Calu3 (cell line): ENCODE measurements at regions not wholly inside any gene's neighbourhood (a gene's known extent, or its start where the extent isn't known, plus 50 kb on each side); places are given as distances from the start of the nearest gene placed in this dataset.

Source experiments
- BruUV-seq: library from RNA; stranded (reverse); fragments of 400-500 nt; replicated peaks from 2 replicates; lab custom pipeline; 2021; lab: Mats Ljungman, UMichigan
- CTCF ChIA-PET: fragments of 300-600 bp; sonication (Branson Sonifier 250); formaldehyde crosslinking; loops from one replicate; lab custom pipeline; 2022; ENCODE audit warnings: antibody characterized with exemption; lab: Charles Lee
- DNase-seq: peaks from one replicate; pipeline ENCODE4 v3.0.0; 2022
- H3K27ac Mint-ChIP-seq: one replicate; pipeline ENCODE4 v1.8.0; 2022; ENCODE audit warnings: mixed read lengths; ENCODE audit not compliant: unreplicated experiment
- H3K27me3 Mint-ChIP-seq: one replicate; pipeline ENCODE4 v1.8.0; 2022; ENCODE audit warnings: mixed read lengths; ENCODE audit not compliant: unreplicated experiment
- H3K36me3 Mint-ChIP-seq: one replicate; pipeline ENCODE4 v1.8.0; 2022; ENCODE audit warnings: mild to moderate bottlenecking, moderate library complexity, mixed read lengths; ENCODE audit not compliant: insufficient read depth, unreplicated experiment
- H3K4me1 Mint-ChIP-seq: one replicate; pipeline ENCODE4 v1.8.0; 2022; ENCODE audit warnings: mild to moderate bottlenecking, low read depth, mixed read lengths; ENCODE audit not compliant: unreplicated experiment
- H3K4me3 Mint-ChIP-seq: one replicate; pipeline ENCODE4 v1.8.0; 2022; ENCODE audit warnings: mild to moderate bottlenecking, low read depth, moderate library complexity, mixed read lengths; ENCODE audit not compliant: unreplicated experiment
- H3K9me3 Mint-ChIP-seq: one replicate; pipeline ENCODE4 v1.8.0; 2022; ENCODE audit warnings: low read depth, mixed read lengths; ENCODE audit not compliant: unreplicated experiment
- intact Hi-C: fragments of 100-400 bp; cut with micrococcal nuclease; formaldehyde crosslinking; loops from one replicate; pipeline ENCODE4 v1.10.0; 2022; ENCODE audit not compliant: unreplicated experiment
- TF ChIP-seq, protein P1 (sequence below): fragments of 200-600 bp; IDR thresholded peaks from one replicate; pipeline ENCODE4 v1.8.0; 2022; ENCODE audit warnings: antibody characterized with exemption; ENCODE audit not compliant: unreplicated experiment

GRCh38 chr3:26358405-26358804 lies 264.2 kb upstream of the LRRC3B start:
- H3K27me3 Mint-ChIP-seq: no peaks in the 10 kb centered on the region
- intact Hi-C loops: loop anchor here (5.0 kb wide), 1 partner anchor 359 kb away; no protein-coding TSS in a partner anchor
- no peaks in the 10 kb centered on the region for H3K36me3 Mint-ChIP-seq
- H3K4me1 Mint-ChIP-seq: no peaks in the 10 kb centered on the region
- no peak overlapping the region for H3K27ac Mint-ChIP-seq
- BruUV-seq: no TSS peak
- CTCF ChIA-PET: no interaction called here
- TF ChIP-seq, protein P1, sequence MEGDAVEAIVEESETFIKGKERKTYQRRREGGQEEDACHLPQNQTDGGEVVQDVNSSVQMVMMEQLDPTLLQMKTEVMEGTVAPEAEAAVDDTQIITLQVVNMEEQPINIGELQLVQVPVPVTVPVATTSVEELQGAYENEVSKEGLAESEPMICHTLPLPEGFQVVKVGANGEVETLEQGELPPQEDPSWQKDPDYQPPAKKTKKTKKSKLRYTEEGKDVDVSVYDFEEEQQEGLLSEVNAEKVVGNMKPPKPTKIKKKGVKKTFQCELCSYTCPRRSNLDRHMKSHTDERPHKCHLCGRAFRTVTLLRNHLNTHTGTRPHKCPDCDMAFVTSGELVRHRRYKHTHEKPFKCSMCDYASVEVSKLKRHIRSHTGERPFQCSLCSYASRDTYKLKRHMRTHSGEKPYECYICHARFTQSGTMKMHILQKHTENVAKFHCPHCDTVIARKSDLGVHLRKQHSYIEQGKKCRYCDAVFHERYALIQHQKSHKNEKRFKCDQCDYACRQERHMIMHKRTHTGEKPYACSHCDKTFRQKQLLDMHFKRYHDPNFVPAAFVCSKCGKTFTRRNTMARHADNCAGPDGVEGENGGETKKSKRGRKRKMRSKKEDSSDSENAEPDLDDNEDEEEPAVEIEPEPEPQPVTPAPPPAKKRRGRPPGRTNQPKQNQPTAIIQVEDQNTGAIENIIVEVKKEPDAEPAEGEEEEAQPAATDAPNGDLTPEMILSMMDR: no peak
- H3K9me3 Mint-ChIP-seq: peaks cover 10% of the 10 kb centered on the region
- no peak for DNase-seq
- H3K4me3 Mint-ChIP-seq: no peak overlapping the region

DNA sequence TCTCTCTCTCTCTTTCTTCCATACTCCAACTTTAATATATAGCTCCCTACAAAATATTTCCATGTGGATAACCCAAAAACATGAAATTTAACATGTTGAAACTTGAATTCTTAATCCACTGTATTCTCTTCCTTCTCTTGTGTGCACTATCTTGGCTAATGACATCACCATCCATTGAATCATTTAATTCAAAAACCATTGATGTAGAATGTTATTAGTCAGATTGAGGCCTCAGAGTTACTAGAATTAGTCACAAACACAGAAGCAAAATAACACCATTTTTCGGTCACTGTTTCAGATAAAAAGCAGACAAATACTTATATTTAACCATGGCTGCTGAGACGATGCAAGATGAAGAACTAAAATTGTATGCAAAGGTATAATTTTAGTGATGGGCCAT lies 256.9 kb upstream of the LRRC3B start:
- Mint-ChIP-seq H3K4me3 (no peak overlapping the region), H3K4me1 (no peaks in the 10 kb centered on the region), H3K27me3 (no peaks in the 10 kb centered on the region), H3K27ac (no peak overlapping the region), H3K9me3 (peaks cover 11% of the 10 kb centered on the region), H3K36me3 (no peaks in the 10 kb centered on the region)
- TF ChIP-seq, protein P1: no peak
- CTCF ChIA-PET: no interaction called here
- intact Hi-C loops: no loop called here
- BruUV-seq: no TSS peak
- no peak for DNase-seq

GRCh38 chr3:26368312-26368711 lies 254.3 kb upstream of the LRRC3B start:
- Mint-ChIP-seq H3K4me1 (no peaks in the 10 kb centered on the region), H3K4me3 (no peak overlapping the region), H3K27ac (no peak overlapping the region), H3K27me3 (no peaks in the 10 kb centered on the region), H3K9me3 (peaks cover 17% of the 10 kb centered on the region), H3K36me3 (no peaks in the 10 kb centered on the region)
- BruUV-seq: no TSS peak
- CTCF ChIA-PET: no interaction called here
- TF ChIP-seq, protein P1: no peak
- no peak for DNase-seq
- intact Hi-C loops: no loop called here

DNA sequence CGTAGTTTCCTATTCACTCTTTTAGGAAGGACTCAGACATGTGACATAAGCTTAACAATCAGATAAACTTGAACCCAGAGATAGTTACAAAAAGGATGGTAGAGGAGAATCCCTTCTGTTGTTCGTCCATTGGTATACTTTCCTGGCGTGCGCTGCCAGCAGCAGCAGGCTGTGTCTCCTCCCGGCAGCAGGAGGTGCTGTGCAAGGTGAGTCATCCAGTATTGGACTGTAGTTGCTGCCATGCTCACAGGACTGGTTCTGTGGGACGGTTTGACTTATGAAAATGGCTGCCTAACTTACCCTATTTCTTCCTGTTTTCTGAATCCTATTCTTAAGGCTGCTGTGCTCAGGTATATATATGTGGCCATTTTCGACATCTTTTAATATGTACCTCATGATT lies 253.4 kb upstream of the LRRC3B start:
- H3K9me3 Mint-ChIP-seq: peaks cover 17% of the 10 kb centered on the region
- intact Hi-C loops: no loop called here
- no peaks in the 10 kb centered on the region for H3K27me3 Mint-ChIP-seq
- H3K27ac Mint-ChIP-seq: no peak overlapping the region
- DNase-seq: no peak
- H3K4me1 Mint-ChIP-seq: no peaks in the 10 kb centered on the region
- TF ChIP-seq, protein P1: no peak
- no TSS peak for BruUV-seq
- H3K4me3 Mint-ChIP-seq: no peak overlapping the region
- no peaks in the 10 kb centered on the region for H3K36me3 Mint-ChIP-seq
- CTCF ChIA-PET: no interaction called here
